CD4-positive, alpha-beta T cell treated with Interleukin-6 for 4 hours (primary cell): ENCODE measurements at regions not wholly inside any gene's neighbourhood (a gene's known extent, or its start where the extent isn't known, plus 50 kb on each side); places are given as distances from the start of the nearest gene placed in this dataset.
"Not testable (repeated sequence)": the region's sequence is repeated elsewhere in the genome, so short reads cannot be mapped to it uniquely, and the experiment has no call there.

ENCODE experiments used
- DNase-seq: peaks from one replicate; pipeline ENCODE4 v3.0.0-alpha.2; 2020; ENCODE audit warnings: mixed read lengths

GRCh38 chr5:87212183-87212582, 55.5 kb upstream of the RASA1 start:
- DNase-seq: not testable (repeated sequence)

GRCh38 chr5:87217480-87217879, 50.2 kb upstream of the RASA1 start:
- DNase-seq: not testable (repeated sequence)
